Mammary epithelial cell (primary cell): ENCODE measurements at regions not wholly inside any gene's neighbourhood (a gene's known extent, or its start where the extent isn't known, plus 50 kb on each side); places are given as distances from the start of the nearest gene placed in this dataset.

Source experiments
- CTCF ChIP-seq, 2 donors: IDR thresholded peaks in 1 of 2; conservative IDR thresholded peaks in 1 of 2; 2 replicates each; pipeline ENCODE4 v1.5.1; 2011 to 2012; ENCODE audit warnings: inconsistent platforms in 2 of 2, low read length in 2 of 2, mild to moderate bottlenecking in 2 of 2, control low read depth in 1 of 2, low read depth in 1 of 2; ENCODE audit not compliant: insufficient read depth in 1 of 2; ENCODE audit errors: extremely low read depth in 1 of 2
- EZH2 ChIP-seq: IDR thresholded peaks from 2 replicates; pipeline ENCODE4 v1.6.1; 2012; ENCODE audit warnings: low read length, inconsistent platforms, borderline replicate concordance

- no peak for TF ChIP-seq CTCF (conservative IDR thresholded peaks at IDR 0.05 in 1 of 2, IDR thresholded peaks at IDR 0.05 in 1 of 2; ENCODE audit: extremely low read depth in 1 of 2, insufficient read depth in 1 of 2, low read depth in 1 of 2, low read length in 2 of 2)
- TF ChIP-seq EZH2: no peak
Observed at GRCh38 chr1:234986750-234987414, 141.8 kb downstream of the TOMM20 start.
